ENCODE measurements at regions not wholly inside any gene's neighbourhood (a gene's known extent, or its start where the extent isn't known, plus 50 kb on each side); places are given as distances from the start of the nearest gene placed in this dataset.

DNA sequence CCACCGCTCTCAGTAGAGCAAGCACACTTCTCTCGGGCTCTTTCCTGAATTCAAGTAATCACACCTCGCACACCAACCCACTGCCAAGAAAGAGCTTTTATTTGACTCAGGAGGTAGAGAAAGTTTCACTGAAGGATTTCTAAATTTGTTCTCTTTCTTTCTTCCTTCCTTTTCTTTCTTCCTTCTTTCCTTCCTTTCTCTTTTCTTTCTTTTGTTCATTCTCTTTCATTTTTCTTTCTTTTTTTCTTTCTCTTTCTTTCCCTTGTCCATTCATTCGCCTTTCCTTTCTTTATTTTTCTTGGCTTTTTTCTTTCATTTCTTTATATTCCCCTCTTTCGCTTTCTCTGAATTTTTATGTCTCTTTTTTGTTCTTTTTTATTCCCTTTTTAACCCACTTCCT lies 300.1 kb downstream of the ENC1 start:
- TF ChIP-seq REST (IDR thresholded peaks at IDR 0.05; ENCODE audit: low read depth) (no peak), EP300 (IDR thresholded peaks at IDR 0.05; ENCODE audit: borderline replicate concordance) (no peak), EGR1 (IDR thresholded peaks at IDR 0.05) (no peak), TCF12 (IDR thresholded peaks at IDR 0.05; ENCODE audit: low read depth) (no peak), CREB1 (IDR thresholded peaks at IDR 0.05; ENCODE audit: low read depth) (no peak)
